HepG2 (cell line): ENCODE measurements at regions not wholly inside any gene's neighbourhood (a gene's known extent, or its start where the extent isn't known, plus 50 kb on each side); places are given as distances from the start of the nearest gene placed in this dataset.

ENCODE experiments used
- ASH2L ChIP-seq: fragments of 300-600, 200-600 bp; sonication (generic); IDR thresholded peaks from 2 replicates; pipeline ENCODE4 v1.7.0; 2017; ENCODE audit warnings: low read depth, mild to moderate bottlenecking, moderate library complexity, mixed read lengths, low read length; ENCODE audit not compliant: insufficient read length
- ELF1 ChIP-seq: sonication (generic); formaldehyde crosslinking; IDR thresholded peaks from 2 replicates; pipeline ENCODE4 v1.4.0; 2020; ENCODE audit warnings: missing genetic modification reagents
- GABPA ChIP-seq, 2 experiments: IDR thresholded peaks; 2 replicates each; pipeline ENCODE4 v1.6.1; 2011 to 2016; ENCODE audit warnings: low read depth in 2 of 2, low read length in 1 of 2, missing biosample characterization in 1 of 2, missing genetic modification characterization in 1 of 2
- ZNF143 ChIP-seq: sonication (generic); formaldehyde crosslinking; IDR thresholded peaks from 2 replicates; pipeline ENCODE4 v1.4.0; 2020; ENCODE audit warnings: missing genetic modification reagents
- TF ChIP-seq, protein P1 (sequence below): sonication (generic); formaldehyde crosslinking; IDR thresholded peaks from 2 replicates; pipeline ENCODE4 v1.8.1; 2023; ENCODE audit warnings: mild to moderate bottlenecking, inconsistent platforms, moderate library complexity, missing genetic modification reagents, borderline replicate concordance
- TF ChIP-seq, protein P2 (sequence below): sonication (generic); formaldehyde crosslinking; IDR thresholded peaks from 2 replicates; pipeline ENCODE4 v1.4.0; 2020; ENCODE audit warnings: missing genetic modification reagents

DNA sequence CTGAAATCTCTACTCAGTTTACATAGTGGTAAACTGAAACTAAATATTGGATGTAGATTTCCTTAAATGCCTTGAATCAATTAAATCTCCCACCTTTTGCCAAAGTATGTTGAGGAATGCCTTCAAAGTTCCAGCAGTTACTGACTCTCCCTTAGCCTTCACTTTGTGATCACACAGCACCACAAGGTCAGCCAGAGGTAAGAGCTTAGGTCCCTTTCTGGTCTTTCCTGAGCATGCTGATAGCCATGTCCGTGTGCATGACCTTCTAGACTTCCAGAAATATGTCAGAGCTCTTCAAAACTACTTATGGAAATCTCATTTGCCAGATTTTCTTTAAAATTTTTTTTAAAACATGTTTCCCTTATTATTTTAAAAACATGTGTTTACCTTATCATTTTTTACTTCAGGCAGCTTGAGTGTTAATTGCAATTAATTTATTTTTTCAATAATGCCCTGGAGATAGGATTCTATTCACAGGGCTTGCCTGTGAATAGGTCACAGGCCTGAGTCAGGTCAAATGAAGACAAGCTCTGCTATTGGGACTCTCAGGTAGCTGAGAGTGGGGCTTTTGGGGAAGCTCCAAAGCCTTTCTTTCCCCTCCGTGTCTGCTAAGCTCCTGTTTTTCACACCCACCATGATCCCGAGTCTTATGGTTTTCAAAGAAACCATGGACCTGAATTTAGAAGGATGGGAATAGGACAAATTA is 220.5 kb downstream of the CXCL12 start:
- TF ChIP-seq ZNF143 (no peak), GABPA (IDR thresholded peaks at IDR 0.05; ENCODE audit: low read depth, low read length) (no peak), GABPA (CRISPR knock-in tag; IDR thresholded peaks at IDR 0.05; ENCODE audit: low read depth) (no peak), ELF1 (CRISPR knock-in tag) (no peak), ASH2L (no peak)
- TF ChIP-seq, protein P1, sequence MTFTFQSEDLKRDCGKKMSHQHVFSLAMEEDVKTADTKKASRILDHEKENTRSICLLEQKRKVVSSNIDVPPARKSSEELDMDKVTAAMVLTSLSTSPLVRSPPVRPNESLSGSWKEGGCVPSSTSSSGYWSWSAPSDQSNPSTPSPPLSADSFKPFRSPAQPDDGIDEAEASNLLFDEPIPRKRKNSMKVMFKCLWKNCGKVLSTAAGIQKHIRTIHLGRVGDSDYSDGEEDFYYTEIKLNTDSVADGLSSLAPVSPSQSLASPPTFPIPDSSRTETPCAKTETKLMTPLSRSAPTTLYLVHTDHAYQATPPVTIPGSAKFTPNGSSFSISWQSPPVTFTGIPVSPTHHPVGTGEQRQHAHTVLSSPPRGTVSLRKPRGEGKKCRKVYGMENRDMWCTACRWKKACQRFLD (CRISPR knock-in tag) = no peak
- TF ChIP-seq, protein P2, sequence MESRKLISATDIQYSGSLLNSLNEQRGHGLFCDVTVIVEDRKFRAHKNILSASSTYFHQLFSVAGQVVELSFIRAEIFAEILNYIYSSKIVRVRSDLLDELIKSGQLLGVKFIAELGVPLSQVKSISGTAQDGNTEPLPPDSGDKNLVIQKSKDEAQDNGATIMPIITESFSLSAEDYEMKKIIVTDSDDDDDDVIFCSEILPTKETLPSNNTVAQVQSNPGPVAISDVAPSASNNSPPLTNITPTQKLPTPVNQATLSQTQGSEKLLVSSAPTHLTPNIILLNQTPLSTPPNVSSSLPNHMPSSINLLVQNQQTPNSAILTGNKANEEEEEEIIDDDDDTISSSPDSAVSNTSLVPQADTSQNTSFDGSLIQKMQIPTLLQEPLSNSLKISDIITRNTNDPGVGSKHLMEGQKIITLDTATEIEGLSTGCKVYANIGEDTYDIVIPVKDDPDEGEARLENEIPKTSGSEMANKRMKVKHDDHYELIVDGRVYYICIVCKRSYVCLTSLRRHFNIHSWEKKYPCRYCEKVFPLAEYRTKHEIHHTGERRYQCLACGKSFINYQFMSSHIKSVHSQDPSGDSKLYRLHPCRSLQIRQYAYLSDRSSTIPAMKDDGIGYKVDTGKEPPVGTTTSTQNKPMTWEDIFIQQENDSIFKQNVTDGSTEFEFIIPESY = no peak
